ENCODE measurements at regions not wholly inside any gene's neighbourhood (a gene's known extent, or its start where the extent isn't known, plus 50 kb on each side); places are given as distances from the start of the nearest gene placed in this dataset.

DNA sequence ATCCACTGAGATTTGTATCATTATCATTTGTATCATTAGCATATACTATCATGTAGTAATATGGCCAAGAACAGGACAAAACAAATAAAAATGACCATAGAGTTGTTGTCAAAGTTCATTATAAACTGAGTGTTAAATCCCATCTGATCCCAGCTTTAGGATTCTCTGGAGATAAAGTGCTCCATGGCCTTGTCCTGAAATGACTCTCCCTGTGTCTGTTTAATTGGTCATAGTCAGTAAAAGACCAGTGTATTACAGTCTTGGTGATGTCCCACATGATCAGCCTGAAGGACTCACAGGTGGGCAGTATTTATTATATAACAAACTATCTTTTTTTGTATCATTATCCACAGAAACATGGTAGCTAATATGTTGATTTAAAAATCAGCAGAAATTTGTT lies 361.6 kb downstream of the TMEM135 start:
- DNase-seq = no peak

- DNase-seq = no peak
Measured at GRCh38 chr11:87398931-87399330, 361.2 kb downstream of the TMEM135 start.

DNA sequence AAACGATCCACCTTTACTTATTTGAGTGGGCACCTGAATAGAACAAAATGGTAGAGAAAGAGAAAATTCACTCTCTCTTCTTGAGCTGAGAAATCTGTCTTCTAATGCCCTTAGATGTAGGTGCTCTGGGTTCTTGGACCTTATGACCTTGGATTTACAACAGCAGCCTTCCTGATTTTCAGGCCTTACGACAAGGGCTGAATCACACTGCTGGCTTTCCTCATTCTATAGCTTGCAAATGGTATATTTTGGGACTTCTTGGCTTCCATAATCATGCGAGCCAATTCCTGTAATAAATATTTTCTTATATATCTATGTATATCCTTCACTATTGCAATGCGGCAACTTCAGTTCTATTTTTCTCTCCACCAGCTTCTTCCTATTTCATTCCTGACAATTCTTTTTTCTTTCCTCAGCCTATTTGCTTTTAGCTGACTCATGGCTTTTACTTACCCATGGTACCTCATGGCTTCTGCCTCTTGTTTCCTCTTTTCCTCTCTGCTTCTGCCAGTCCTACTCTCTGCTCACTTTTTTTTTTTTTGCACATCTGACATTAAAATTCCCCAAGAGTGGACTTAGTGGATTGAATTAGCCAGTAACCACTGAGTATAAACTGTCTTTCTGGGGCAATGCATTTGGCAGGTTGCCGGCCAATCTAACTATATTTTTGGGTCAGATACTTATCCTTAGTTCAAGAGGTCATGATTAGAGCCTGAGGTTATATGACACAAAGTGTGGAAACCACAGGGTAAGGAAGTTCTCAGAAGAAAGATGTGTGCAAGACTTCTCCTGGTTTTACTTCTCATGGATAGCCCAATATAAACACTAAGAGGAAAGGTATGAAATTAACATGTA lies 359.5 kb downstream of the TMEM135 start:
- no peak for DNase-seq

- DNase-seq = no peak
Measured at GRCh38 chr11:87394924-87395323, 357.2 kb downstream of the TMEM135 start.

DNA sequence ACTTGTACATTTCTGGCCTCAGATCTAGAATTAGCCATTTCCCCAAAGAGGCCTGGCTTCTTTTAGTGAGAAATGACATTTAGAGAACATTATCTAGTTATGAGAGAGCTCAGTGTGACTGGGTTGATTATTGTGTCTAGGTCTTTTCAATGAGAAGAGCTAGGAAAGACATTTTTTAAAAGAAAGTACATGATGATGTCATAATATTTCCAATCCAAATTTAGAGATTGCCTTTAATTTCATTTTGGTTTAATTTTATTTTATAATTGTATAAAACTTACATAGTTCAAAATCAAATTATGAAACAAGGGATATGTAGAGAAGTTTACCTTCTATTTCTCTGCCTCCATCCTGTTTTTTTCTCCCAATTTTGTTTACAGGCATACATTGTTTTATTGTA lies 354.9 kb downstream of the TMEM135 start:
- no peak for DNase-seq

GRCh38 chr11:87391496-87391895 lies 353.8 kb downstream of the TMEM135 start:
- no peak for DNase-seq

- DNase-seq = no peak
Measured at GRCh38 chr11:87384078-87384729, 346.5 kb downstream of the TMEM135 start.

DNA sequence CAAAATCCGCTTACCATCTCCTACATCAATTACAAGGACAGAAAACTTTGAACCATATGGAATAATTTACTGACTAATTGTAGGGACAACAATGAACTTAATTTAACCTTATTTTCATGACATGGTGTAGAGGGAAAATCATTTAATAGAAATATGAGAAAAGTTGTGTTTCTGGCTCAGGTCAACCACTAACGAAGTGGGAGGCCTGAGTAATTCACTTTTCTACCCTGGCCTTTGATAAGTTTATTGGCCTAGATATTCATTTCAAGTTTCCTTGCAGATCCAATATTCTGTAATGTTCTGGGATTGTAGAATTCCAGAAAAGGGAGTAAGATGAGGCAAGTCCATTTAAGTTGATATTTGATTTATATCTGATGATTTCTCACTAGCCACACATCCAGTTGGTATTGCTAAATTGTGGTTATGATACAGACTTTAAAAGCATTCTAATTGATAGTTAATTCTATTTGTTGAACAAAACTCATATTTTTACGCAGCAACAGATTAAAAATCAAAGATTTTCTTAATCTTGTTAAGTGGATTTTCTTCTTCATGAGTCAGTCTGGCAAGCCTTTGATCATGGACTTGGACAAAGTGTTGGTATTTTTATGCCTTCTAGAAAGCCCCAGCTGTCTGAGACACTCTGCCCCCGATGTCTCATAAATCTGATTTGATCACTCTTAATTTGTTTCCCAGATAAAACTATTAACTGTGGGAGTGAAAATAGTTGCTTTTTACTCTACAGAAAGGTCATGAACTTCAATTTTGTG lies 336.5 kb downstream of the TMEM135 start:
- no peak for DNase-seq

All from retina (tissue), 1 donor.